ENCODE measurements at regions not wholly inside any gene's neighbourhood (a gene's known extent, or its start where the extent isn't known, plus 50 kb on each side); places are given as distances from the start of the nearest gene placed in this dataset.

DNA sequence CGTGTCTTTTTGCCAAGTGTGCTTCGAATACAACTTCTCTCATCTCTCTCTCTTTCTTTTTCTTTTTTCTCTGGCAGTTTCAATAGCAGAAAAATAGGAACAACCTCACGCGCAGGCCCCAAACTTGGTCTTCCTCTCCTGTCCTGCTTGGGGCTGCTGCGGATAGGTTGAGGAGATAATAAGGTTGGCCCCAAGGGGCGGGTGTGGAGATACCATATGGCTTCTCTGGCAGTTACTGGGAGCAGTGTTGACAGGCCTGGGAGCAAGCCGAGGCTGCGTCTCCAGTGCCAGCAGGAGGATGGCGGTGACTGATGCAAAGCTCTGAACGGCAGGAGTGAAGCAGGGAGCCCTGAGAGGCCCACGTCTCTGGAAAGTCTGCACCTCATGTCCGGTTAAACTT, 89.5 kb upstream of the MANSC4 start (continued):
- TF ChIP-seq, protein P1, sequence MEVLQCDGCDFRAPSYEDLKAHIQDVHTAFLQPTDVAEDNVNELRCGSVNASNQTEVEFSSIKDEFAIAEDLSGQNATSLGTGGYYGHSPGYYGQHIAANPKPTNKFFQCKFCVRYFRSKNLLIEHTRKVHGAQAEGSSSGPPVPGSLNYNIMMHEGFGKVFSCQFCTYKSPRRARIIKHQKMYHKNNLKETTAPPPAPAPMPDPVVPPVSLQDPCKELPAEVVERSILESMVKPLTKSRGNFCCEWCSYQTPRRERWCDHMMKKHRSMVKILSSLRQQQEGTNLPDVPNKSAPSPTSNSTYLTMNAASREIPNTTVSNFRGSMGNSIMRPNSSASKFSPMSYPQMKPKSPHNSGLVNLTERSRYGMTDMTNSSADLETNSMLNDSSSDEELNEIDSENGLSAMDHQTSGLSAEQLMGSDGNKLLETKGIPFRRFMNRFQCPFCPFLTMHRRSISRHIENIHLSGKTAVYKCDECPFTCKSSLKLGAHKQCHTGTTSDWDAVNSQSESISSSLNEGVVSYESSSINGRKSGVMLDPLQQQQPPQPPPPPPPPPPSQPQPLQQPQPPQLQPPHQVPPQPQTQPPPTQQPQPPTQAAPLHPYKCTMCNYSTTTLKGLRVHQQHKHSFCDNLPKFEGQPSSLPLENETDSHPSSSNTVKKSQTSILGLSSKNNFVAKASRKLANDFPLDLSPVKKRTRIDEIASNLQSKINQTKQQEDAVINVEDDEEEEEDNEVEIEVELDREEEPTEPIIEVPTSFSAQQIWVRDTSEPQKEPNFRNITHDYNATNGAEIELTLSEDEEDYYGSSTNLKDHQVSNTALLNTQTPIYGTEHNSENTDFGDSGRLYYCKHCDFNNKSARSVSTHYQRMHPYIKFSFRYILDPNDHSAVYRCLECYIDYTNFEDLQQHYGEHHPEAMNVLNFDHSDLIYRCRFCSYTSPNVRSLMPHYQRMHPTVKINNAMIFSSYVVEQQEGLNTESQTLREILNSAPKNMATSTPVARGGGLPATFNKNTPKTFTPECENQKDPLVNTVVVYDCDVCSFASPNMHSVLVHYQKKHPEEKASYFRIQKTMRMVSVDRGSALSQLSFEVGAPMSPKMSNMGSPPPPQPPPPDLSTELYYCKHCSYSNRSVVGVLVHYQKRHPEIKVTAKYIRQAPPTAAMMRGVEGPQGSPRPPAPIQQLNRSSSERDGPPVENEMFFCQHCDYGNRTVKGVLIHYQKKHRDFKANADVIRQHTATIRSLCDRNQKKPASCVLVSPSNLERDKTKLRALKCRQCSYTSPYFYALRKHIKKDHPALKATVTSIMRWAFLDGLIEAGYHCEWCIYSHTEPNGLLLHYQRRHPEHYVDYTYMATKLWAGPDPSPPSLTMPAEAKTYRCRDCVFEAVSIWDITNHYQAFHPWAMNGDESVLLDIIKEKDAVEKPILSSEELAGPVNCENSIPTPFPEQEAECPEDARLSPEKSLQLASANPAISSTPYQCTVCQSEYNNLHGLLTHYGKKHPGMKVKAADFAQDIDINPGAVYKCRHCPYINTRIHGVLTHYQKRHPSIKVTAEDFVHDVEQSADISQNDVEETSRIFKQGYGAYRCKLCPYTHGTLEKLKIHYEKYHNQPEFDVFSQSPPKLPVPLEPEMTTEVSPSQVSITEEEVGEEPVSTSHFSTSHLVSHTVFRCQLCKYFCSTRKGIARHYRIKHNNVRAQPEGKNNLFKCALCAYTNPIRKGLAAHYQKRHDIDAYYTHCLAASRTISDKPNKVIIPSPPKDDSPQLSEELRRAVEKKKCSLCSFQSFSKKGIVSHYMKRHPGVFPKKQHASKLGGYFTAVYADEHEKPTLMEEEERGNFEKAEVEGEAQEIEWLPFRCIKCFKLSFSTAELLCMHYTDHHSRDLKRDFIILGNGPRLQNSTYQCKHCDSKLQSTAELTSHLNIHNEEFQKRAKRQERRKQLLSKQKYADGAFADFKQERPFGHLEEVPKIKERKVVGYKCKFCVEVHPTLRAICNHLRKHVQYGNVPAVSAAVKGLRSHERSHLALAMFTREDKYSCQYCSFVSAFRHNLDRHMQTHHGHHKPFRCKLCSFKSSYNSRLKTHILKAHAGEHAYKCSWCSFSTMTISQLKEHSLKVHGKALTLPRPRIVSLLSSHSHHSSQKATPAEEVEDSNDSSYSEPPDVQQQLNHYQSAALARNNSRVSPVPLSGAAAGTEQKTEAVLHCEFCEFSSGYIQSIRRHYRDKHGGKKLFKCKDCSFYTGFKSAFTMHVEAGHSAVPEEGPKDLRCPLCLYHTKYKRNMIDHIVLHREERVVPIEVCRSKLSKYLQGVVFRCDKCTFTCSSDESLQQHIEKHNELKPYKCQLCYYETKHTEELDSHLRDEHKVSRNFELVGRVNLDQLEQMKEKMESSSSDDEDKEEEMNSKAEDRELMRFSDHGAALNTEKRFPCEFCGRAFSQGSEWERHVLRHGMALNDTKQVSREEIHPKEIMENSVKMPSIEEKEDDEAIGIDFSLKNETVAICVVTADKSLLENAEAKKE (CRISPR knock-in tag; IDR thresholded peaks at IDR 0.05), result no peak
- TF ChIP-seq, protein P2, sequence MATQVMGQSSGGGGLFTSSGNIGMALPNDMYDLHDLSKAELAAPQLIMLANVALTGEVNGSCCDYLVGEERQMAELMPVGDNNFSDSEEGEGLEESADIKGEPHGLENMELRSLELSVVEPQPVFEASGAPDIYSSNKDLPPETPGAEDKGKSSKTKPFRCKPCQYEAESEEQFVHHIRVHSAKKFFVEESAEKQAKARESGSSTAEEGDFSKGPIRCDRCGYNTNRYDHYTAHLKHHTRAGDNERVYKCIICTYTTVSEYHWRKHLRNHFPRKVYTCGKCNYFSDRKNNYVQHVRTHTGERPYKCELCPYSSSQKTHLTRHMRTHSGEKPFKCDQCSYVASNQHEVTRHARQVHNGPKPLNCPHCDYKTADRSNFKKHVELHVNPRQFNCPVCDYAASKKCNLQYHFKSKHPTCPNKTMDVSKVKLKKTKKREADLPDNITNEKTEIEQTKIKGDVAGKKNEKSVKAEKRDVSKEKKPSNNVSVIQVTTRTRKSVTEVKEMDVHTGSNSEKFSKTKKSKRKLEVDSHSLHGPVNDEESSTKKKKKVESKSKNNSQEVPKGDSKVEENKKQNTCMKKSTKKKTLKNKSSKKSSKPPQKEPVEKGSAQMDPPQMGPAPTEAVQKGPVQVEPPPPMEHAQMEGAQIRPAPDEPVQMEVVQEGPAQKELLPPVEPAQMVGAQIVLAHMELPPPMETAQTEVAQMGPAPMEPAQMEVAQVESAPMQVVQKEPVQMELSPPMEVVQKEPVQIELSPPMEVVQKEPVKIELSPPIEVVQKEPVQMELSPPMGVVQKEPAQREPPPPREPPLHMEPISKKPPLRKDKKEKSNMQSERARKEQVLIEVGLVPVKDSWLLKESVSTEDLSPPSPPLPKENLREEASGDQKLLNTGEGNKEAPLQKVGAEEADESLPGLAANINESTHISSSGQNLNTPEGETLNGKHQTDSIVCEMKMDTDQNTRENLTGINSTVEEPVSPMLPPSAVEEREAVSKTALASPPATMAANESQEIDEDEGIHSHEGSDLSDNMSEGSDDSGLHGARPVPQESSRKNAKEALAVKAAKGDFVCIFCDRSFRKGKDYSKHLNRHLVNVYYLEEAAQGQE (IDR thresholded peaks at IDR 0.05; ENCODE audit: unreplicated experiment), result no peak

DNA sequence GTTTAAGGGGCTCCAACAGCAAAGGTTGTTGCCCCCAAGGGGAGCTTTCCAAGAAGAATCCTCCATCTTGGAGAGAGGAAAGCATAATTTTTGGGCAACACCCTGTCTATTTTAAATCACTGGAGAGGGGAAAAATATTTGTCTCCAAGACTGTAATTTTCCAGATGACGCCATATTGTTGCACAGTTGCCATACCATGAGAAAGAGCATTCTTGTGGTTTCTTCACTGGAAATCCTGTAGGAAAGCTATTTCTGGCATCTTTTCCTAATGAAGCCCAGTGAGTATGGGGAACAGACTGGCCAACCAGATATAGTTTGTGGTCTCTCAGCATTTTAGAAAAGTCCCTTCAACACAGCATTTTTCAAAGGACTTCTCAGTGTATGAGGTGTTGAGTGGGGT, 88.1 kb upstream of the MANSC4 start:
- Histone ChIP-seq H4K20me1 (replicated peaks; ENCODE audit: insufficient read depth) (no peaks in the 10 kb centered on the region), H3K4me3 (no peak overlapping the region), H3K27me3 (ENCODE audit: insufficient read depth) (no peaks in the 10 kb centered on the region), H2AFZ (no peak overlapping the region), H3K4me1 (ENCODE audit: insufficient read depth) (no peaks in the 10 kb centered on the region), H3K4me2 (no peak overlapping the region), H3F3A (replicated peaks; ENCODE audit: low read depth) (no peaks in the 10 kb centered on the region), H3K79me2 (replicated peaks; ENCODE audit: insufficient read depth) (no peaks in the 10 kb centered on the region), H3K27ac (ENCODE audit: low read depth) (no peak overlapping the region), H3K36me3 (ENCODE audit: insufficient read depth) (no peaks in the 10 kb centered on the region), H3K9me2 (ENCODE audit: insufficient read depth) (0 out of 2 replicates have a peak, but pooled peaks cover 7% of the 10 kb centered on the region)
- H3K27me3 Mint-ChIP-seq (ENCODE audit: insufficient read depth, low read depth, poor library complexity), result no peaks in the 10 kb centered on the region
- DNase-seq (ENCODE audit: low spot score), result no peak
- no peaks in the 10 kb centered on the region for H3K4me1 Mint-ChIP-seq
- H3K9me3 Mint-ChIP-seq, result peaks cover 11% of the 10 kb centered on the region
- peaks cover 4% of the 10 kb centered on the region; the same call in 2 of the 3 replicates for H3K36me3 Mint-ChIP-seq (ENCODE audit: low read depth)
- no peak for ATAC-seq
- H3K4me3 Mint-ChIP-seq, result no peak overlapping the region
- no peak overlapping the region for H3K27ac Mint-ChIP-seq
- no peak for TF ChIP-seq ZNF331 (CRISPR knock-in tag; IDR thresholded peaks at IDR 0.05; ENCODE audit: low read depth)
- no peak for TF ChIP-seq CREB1 (CRISPR knock-in tag; IDR thresholded peaks at IDR 0.05; ENCODE audit: low read depth)
- TF ChIP-seq ZNF114 (CRISPR knock-in tag; IDR thresholded peaks at IDR 0.05), result no peak
- TF ChIP-seq POLR2AphosphoS5 (IDR thresholded peaks at IDR 0.05; ENCODE audit: low read depth), result no peak
- TF ChIP-seq EZH2 (IDR thresholded peaks at IDR 0.05; ENCODE audit: low read depth, unreplicated experiment), result no peak
- TF ChIP-seq, protein P2 (IDR thresholded peaks at IDR 0.05; ENCODE audit: unreplicated experiment), result no peak
- TF ChIP-seq, protein P3, sequence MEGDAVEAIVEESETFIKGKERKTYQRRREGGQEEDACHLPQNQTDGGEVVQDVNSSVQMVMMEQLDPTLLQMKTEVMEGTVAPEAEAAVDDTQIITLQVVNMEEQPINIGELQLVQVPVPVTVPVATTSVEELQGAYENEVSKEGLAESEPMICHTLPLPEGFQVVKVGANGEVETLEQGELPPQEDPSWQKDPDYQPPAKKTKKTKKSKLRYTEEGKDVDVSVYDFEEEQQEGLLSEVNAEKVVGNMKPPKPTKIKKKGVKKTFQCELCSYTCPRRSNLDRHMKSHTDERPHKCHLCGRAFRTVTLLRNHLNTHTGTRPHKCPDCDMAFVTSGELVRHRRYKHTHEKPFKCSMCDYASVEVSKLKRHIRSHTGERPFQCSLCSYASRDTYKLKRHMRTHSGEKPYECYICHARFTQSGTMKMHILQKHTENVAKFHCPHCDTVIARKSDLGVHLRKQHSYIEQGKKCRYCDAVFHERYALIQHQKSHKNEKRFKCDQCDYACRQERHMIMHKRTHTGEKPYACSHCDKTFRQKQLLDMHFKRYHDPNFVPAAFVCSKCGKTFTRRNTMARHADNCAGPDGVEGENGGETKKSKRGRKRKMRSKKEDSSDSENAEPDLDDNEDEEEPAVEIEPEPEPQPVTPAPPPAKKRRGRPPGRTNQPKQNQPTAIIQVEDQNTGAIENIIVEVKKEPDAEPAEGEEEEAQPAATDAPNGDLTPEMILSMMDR (conservative IDR thresholded peaks at IDR 0.05; ENCODE audit: low read depth in 2 of 2), result no peak
